Smooth muscle cell (in vitro differentiated cells): ENCODE measurements at regions not wholly inside any gene's neighbourhood (a gene's known extent, or its start where the extent isn't known, plus 50 kb on each side); places are given as distances from the start of the nearest gene placed in this dataset.

Experiments
- DNase-seq: peaks from one replicate; lab custom pipeline; 2025; ENCODE audit not compliant: unreplicated experiment; lab: John Stamatoyannopoulos, UW
- H2AFZ ChIP-seq: fragments of 200-600 bp; sonication (generic); 2 replicates; pipeline ENCODE4 v1.6.0; 2016; ENCODE audit warnings: antibody characterized with exemption, low read depth, mild to moderate bottlenecking
- H3F3A ChIP-seq: fragments of 200-600 bp; sonication (generic); 2 replicates; pipeline ENCODE4 v1.6.0; 2017; ENCODE audit warnings: antibody characterized with exemption, low read depth
- H3K27ac ChIP-seq: fragments of 200-600 bp; sonication (generic); 2 replicates; pipeline ENCODE4 v1.5.1; 2016; ENCODE audit warnings: low read depth, mild to moderate bottlenecking
- H3K27me3 ChIP-seq: fragments of 200-600 bp; sonication (generic); 2 replicates; pipeline ENCODE4 v1.6.1; 2016; ENCODE audit warnings: low read depth, mild to moderate bottlenecking
- H3K36me3 ChIP-seq: fragments of 200-600 bp; sonication (generic); 2 replicates; pipeline ENCODE4 v1.5.1; 2016; ENCODE audit warnings: low read depth
- H3K4me1 ChIP-seq: fragments of 200-600 bp; sonication (generic); 2 replicates; pipeline ENCODE4 v1.5.1; 2016; ENCODE audit warnings: low read depth
- H3K4me2 ChIP-seq: fragments of 200-600 bp; sonication (generic); 2 replicates; pipeline ENCODE4 v1.6.0; 2016; ENCODE audit warnings: mild to moderate bottlenecking
- H3K4me3 ChIP-seq: fragments of 200-600 bp; sonication (generic); 2 replicates; pipeline ENCODE4 v1.5.1; 2016; ENCODE audit warnings: mild to moderate bottlenecking
- H3K79me2 ChIP-seq: fragments of 200-600 bp; sonication (generic); 2 replicates; pipeline ENCODE4 v1.6.0; 2016; ENCODE audit warnings: low read depth, mild to moderate bottlenecking
- H3K9ac ChIP-seq: fragments of 200-600 bp; sonication (generic); 2 replicates; pipeline ENCODE4 v1.6.0; 2016; ENCODE audit warnings: low read depth
- H3K9me3 ChIP-seq: fragments of 200-600 bp; sonication (generic); replicated peaks from 2 replicates; pipeline ENCODE4 v1.5.1; 2016; ENCODE audit warnings: low read depth
- H4K20me1 ChIP-seq: fragments of 200-600 bp; sonication (generic); 2 replicates; pipeline ENCODE4 v1.6.0; 2016; ENCODE audit warnings: low read depth
- CTCF ChIP-seq: fragments of 200-600 bp; sonication (generic); IDR thresholded peaks from 2 replicates; pipeline ENCODE4 v1.5.1; 2017; ENCODE audit warnings: borderline replicate concordance, mild to moderate bottlenecking, antibody characterized with exemption; ENCODE audit not compliant: insufficient read depth, poor library complexity, severe bottlenecking
- WGBS: methylation state at CpG from one replicate; pipeline ENCODE4 v1.1.7; 2016; ENCODE audit warnings: low lambda C conversion rate; 5-methylcytosine and 5-hydroxymethylcytosine counted together

- Histone ChIP-seq H3K4me1 (no peaks in the 10 kb centered on the region), H3K4me3 (no peak overlapping the region), H3K27me3 (no peaks in the 10 kb centered on the region), H3F3A (no peaks in the 10 kb centered on the region), H4K20me1 (peaks cover 4% of the 10 kb centered on the region), H3K36me3 (no peaks in the 10 kb centered on the region), H3K27ac (no peak overlapping the region), H3K9ac (no peak overlapping the region), H3K4me2 (no peak overlapping the region), H2AFZ (no peak overlapping the region), H3K79me2 (no peaks in the 10 kb centered on the region), H3K9me3 (no peaks in the 10 kb centered on the region)
- DNase-seq = no peak
- no peak for TF ChIP-seq CTCF
- WGBS = 94% methylated on average over 8 of the region's 8 CpGs
Measured at GRCh38 chr17:63370696-63371095, 75.4 kb downstream of the CYB561 start.

GRCh38 chr17:63376949-63377348 lies 69.2 kb downstream of the CYB561 start:
- H3K4me3 ChIP-seq = no peak overlapping the region
- H3K4me1 ChIP-seq = no peaks in the 10 kb centered on the region
- H3K9me3 ChIP-seq = no peaks in the 10 kb centered on the region
- H3K79me2 ChIP-seq = no peaks in the 10 kb centered on the region
- H3K9ac ChIP-seq = no peak overlapping the region
- no peaks in the 10 kb centered on the region for H3K36me3 ChIP-seq
- no peak overlapping the region for H2AFZ ChIP-seq
- no peaks in the 10 kb centered on the region for H4K20me1 ChIP-seq
- no peak for DNase-seq
- WGBS = 97% methylated on average over 3 of the region's 3 CpGs
- H3K27ac ChIP-seq = no peak overlapping the region
- TF ChIP-seq CTCF = no peak
- peaks cover 3% of the 10 kb centered on the region for H3F3A ChIP-seq
- no peak overlapping the region for H3K4me2 ChIP-seq
- no peaks in the 10 kb centered on the region for H3K27me3 ChIP-seq

DNA sequence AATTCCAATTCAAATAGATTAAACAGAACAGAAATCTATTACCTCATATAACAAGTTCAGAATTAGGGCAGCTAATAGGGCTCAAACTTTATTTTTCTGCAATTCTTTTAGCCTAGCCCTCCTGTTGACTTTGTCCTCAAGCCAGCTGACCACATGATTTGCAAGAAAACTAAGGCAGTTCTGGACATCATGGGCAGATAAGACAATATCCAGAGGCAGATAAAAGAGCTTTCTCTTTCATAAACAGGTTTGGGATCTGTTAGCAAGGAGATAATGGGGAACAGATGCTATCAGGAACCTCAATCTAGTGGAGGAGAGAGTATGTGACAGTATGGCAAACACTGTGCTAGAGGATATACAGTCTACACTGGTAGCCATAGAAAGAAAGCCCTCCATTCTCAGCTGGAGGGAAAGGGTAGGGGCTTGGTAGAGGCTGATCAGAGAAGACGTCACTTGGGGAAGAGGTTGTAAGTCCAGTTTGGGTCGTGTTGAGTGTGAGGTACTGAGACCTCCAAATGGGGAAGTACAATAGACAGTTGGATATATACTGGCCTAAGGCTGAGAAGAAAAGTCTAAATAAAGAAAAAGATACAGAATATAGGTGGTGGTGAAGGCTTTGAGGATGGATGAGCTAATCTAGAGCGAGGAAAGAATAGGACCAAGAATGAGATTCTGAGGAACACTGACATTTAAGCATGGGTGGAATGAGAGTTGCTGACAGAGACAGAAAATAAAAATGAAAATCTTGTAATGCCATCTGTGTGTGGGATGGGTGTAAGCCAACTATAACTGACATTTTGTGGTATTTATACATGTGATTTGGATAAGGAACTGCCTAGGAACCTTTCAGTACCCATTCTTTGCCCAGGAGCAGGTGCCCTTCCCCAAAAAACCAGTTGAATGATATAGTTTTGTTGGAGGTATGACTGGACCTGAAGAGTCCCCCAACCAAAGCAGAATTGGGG lies 67.4 kb downstream of the CYB561 start:
- H3K4me3 ChIP-seq = no peak overlapping the region
- no peaks in the 10 kb centered on the region for H3K79me2 ChIP-seq
- H3K4me2 ChIP-seq = no peak overlapping the region
- no peak overlapping the region for H3K9ac ChIP-seq
- TF ChIP-seq CTCF = no peak
- H3K9me3 ChIP-seq = no peaks in the 10 kb centered on the region
- H3K27me3 ChIP-seq = no peaks in the 10 kb centered on the region
- H3F3A ChIP-seq = peaks cover 3% of the 10 kb centered on the region
- DNase-seq = no peak
- no peak overlapping the region for H2AFZ ChIP-seq
- H3K36me3 ChIP-seq = no peaks in the 10 kb centered on the region
- H3K4me1 ChIP-seq = no peaks in the 10 kb centered on the region
- 79% methylated on average over 3 of the region's 3 CpGs for WGBS
- H3K27ac ChIP-seq = no peak overlapping the region
- H4K20me1 ChIP-seq = no peaks in the 10 kb centered on the region
